Astrocyte of the spinal cord (primary cell): ENCODE measurements at regions not wholly inside any gene's neighbourhood (a gene's known extent, or its start where the extent isn't known, plus 50 kb on each side); places are given as distances from the start of the nearest gene placed in this dataset.

Source experiments
- DNase-seq: peaks from one replicate; pipeline ENCODE4 v3.0.0; 2011; ENCODE audit warnings: low read depth, low spot score
- H3K4me3 ChIP-seq: 2 replicates; pipeline ENCODE4 v1.5.1; 2011; ENCODE audit warnings: low read depth, mild to moderate bottlenecking, low read length, moderate library complexity
- in situ Hi-C: cut with HindIII; loops from 2 replicates; pipeline ENCODE4 v1.10.0; 2017; ENCODE audit warnings: low sequenced_read_pairs
- TF ChIP-seq, protein P1 (sequence below): IDR thresholded peaks from 2 replicates; pipeline ENCODE4 v1.5.1; 2012; ENCODE audit warnings: low read depth, mild to moderate bottlenecking, low read length, inconsistent platforms

DNA sequence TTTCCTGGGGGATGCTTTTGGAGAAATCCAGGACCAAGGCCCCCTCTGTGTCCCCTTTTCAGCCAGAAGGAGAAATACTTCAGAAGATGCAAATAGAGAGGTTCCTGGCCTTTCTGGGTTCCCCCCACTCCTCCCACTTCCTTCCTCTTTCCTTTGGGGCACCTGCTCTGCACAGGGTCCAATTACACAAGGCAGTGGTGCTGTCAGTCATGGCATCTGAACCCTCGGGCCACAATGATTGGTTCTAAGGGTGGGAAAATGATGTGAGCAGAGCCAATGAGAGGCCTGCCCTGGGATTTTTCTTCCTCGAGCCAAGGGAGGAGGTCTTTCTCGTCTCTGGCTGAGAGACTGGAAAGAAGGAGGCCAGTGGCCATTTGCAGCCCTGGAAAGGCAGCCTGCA lies 282.2 kb downstream of the NPHP4 start:
- TF ChIP-seq, protein P1, sequence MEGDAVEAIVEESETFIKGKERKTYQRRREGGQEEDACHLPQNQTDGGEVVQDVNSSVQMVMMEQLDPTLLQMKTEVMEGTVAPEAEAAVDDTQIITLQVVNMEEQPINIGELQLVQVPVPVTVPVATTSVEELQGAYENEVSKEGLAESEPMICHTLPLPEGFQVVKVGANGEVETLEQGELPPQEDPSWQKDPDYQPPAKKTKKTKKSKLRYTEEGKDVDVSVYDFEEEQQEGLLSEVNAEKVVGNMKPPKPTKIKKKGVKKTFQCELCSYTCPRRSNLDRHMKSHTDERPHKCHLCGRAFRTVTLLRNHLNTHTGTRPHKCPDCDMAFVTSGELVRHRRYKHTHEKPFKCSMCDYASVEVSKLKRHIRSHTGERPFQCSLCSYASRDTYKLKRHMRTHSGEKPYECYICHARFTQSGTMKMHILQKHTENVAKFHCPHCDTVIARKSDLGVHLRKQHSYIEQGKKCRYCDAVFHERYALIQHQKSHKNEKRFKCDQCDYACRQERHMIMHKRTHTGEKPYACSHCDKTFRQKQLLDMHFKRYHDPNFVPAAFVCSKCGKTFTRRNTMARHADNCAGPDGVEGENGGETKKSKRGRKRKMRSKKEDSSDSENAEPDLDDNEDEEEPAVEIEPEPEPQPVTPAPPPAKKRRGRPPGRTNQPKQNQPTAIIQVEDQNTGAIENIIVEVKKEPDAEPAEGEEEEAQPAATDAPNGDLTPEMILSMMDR, result no peak
- no peak for DNase-seq
- no peak overlapping the region for H3K4me3 ChIP-seq
- in situ Hi-C loops, result no loop called here

DNA sequence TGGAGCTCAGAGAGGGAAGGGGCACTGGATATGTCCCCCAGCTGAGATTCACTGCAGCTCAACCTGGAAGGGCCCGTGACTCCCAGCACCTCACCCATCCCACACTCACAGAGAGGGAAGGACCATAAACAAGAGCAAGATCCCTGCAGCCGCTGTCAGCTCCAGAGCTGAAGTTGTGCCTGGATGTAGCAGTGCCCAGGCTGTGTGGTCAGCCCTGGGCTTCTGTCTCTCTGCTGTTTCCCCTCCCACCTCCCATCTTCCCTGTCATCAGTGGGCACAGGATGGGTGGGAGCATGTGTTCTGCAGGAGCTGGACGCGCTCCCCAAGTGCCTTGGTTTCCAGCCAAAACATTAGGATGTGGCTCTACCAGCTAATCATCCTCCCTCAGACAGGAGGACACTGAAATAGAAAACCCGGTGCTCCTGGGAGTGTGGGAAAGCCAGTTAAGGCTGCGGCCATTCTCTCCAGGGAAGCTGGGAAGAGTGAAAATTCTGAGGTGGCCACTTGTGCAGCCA lies 282.7 kb downstream of the NPHP4 start:
- TF ChIP-seq, protein P1, result no peak
- in situ Hi-C loops, result no loop called here

GRCh38 chr1:5708346-5709245 lies 283.6 kb downstream of the NPHP4 start:
- in situ Hi-C loops, result no loop called here
- no peak overlapping the region for H3K4me3 ChIP-seq
- DNase-seq, result no peak
- TF ChIP-seq, protein P1, result no peak

More for the DNA sequence above, 282.7 kb downstream of the NPHP4 start:
- no peak for DNase-seq
- H3K4me3 ChIP-seq, result no peak overlapping the region

DNA sequence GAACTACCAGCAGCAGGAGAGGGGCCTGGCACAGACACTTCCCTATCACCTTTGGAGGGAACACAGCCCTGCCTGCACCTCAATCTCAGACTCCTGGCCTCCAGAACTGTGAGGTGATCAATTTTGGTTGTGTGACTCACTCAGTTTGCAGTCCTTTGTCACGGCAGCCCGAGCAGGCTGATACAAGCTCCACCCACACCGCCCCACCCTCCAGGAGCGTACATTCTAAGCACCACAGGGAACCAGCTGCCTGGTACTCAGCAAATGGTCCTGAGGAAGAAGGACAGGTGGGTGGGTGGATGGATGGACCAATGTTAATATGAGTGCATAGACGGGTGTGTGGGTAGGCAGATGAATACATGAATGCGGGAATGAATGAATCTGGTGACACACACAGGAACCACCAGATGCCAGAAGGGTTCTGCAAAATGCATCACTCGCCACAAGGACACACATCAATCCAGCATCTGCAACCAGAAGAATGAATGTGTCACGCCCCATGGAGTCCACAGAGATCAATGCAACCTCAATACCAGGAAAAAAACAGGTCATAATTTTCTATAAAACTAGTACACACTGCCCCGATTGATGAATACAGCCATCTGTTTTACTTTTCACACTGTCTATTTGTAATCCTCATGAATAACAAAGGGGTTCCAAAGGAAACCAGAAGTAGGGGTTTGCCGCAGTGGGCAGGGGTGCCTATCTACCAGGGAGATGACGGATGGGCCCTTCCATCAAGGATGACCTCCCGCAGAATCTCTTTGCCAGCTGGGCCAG lies 284.5 kb downstream of the NPHP4 start:
- no peak overlapping the region for H3K4me3 ChIP-seq
- DNase-seq, result no peak
- TF ChIP-seq, protein P1, result no peak
- in situ Hi-C loops, result no loop called here

DNA sequence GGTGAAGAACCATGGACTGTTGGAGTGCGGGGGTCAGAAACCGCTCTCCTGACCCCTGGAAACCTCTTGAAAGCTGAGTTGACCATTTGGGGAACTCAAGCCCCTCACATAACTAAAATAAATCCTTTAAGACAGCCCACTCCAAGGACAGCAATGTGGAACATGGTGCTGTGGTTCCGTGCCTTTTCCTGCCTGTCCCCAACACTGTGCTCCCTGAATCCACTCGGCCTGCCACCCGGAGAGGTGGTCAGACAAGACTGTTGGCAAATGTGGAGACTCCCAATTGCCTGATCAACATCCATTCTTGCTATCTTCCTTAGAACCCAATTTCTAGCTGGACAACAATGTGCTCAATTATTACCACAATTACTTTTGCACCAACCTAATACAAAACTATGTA lies 286.0 kb downstream of the NPHP4 start:
- in situ Hi-C loops, result no loop called here
- DNase-seq, result no peak
- TF ChIP-seq, protein P1, result no peak
- H3K4me3 ChIP-seq, result no peak overlapping the region

GRCh38 chr1:5705751-5706150 lies 286.5 kb downstream of the NPHP4 start:
- H3K4me3 ChIP-seq, result no peak overlapping the region
- in situ Hi-C loops, result no loop called here
- TF ChIP-seq, protein P1, result no peak
- DNase-seq, result no peak
